Natural killer cell (primary cell): ENCODE measurements at regions not wholly inside any gene's neighbourhood (a gene's known extent, or its start where the extent isn't known, plus 50 kb on each side); places are given as distances from the start of the nearest gene placed in this dataset.
"Not testable (repeated sequence)": the region's sequence is repeated elsewhere in the genome, so short reads cannot be mapped to it uniquely, and the experiment has no call there.

Experiments used
- ATAC-seq, 3 donors: fragments of 150-1000 bp in 2 of 3; fragments of 200-7000 bp in 1 of 3; cut with Tn5 transposase; 1 replicate in 1 of 3; 2 replicates in 2 of 3; pipeline ENCODE4 v1.10.0; 2021; ENCODE audit warnings: mild to moderate bottlenecking in 2 of 3, moderate library complexity in 2 of 3
- DNase-seq, 2 donors: peaks; one replicate each; pipeline versions ENCODE4 v3.0.0 to v3.0.0-alpha.2; 2013 to 2021; ENCODE audit warnings: mixed read lengths in 1 of 2
- H3K27ac ChIP-seq: one replicate; pipeline ENCODE4 v1.5.1; 2013; ENCODE audit warnings: mild to moderate bottlenecking, low read length
- H3K27me3 ChIP-seq: one replicate; pipeline ENCODE4 v1.6.1; 2013; ENCODE audit warnings: low read length; ENCODE audit not compliant: control insufficient read depth, insufficient read depth
- H3K36me3 ChIP-seq: one replicate; pipeline ENCODE4 v1.6.1; 2013; ENCODE audit warnings: low read length; ENCODE audit not compliant: control insufficient read depth, insufficient read depth
- H3K4me1 ChIP-seq: one replicate; pipeline ENCODE4 v1.6.1; 2013; ENCODE audit warnings: low read length; ENCODE audit not compliant: control insufficient read depth, insufficient read depth
- H3K4me3 ChIP-seq: one replicate; pipeline ENCODE4 v1.5.1; 2013; ENCODE audit warnings: low read length
- H3K9me3 ChIP-seq: one replicate; pipeline ENCODE4 v1.6.1; 2013; ENCODE audit warnings: low read length; ENCODE audit not compliant: control insufficient read depth, insufficient read depth
- H3K27ac Mint-ChIP-seq, 2 donors: one replicate each; pipeline ENCODE4 v1.8.0; 2022; ENCODE audit warnings: mild to moderate bottlenecking in 2 of 2, mixed read lengths in 2 of 2, moderate library complexity in 1 of 2
- H3K27me3 Mint-ChIP-seq, 2 donors: one replicate each; pipeline ENCODE4 v1.8.0; 2022; ENCODE audit warnings: low read depth in 2 of 2, mixed read lengths in 2 of 2
- H3K36me3 Mint-ChIP-seq: one replicate; pipeline ENCODE4 v1.8.0; 2022; ENCODE audit warnings: mixed read lengths
- H3K4me1 Mint-ChIP-seq, 2 donors: one replicate each; pipeline ENCODE4 v1.8.0; 2022; ENCODE audit warnings: mixed read lengths in 2 of 2
- H3K4me3 Mint-ChIP-seq: one replicate; pipeline ENCODE4 v1.8.0; 2022; ENCODE audit warnings: mild to moderate bottlenecking, moderate library complexity, mixed read lengths
- H3K9me3 Mint-ChIP-seq, 2 donors: one replicate each; pipeline ENCODE4 v1.8.0; 2022; ENCODE audit warnings: mixed read lengths in 2 of 2
- CTCF ChIP-seq: fragments of 200-600 bp; IDR thresholded peaks from one replicate; pipeline ENCODE4 v1.8.0; 2022; ENCODE audit warnings: antibody characterized with exemption
- WGBS: methylation state at CpG from one replicate; pipeline ENCODE4 v1.1.7; 2013; ENCODE audit warnings: missing lambda C conversion rate; ENCODE audit not compliant: insufficient coverage; 5-methylcytosine and 5-hydroxymethylcytosine counted together
- intact Hi-C: fragments of 100-400 bp; cut with micrococcal nuclease; formaldehyde crosslinking; loops from one replicate; pipeline ENCODE4 v1.14.2; 2022

DNA sequence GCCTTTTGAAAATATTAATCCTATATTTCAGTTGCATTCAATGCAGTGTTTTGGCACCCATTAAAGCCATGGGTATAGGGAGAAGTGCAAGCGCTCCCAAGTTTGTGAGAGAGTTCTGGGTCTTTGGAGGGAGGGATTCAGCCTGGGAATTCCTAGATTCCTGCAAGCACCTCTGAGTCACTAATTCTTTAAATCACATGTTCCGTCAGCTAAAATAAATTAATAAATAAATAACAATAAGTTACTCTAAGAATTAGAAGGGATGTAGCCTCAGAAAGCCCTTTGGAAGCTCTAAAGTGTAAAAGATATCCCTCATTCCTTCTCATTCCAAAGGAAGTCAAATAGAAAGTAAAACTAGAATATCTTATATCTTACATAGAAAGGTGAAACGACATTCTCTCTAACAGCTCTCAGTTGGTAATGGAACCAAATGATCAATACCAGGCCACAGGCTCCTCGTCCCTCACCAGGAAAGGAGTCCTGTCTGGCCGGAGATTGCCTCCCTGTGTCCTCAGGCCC, 222.4 kb upstream of the RBBP8 start:
- H3K27ac Mint-ChIP-seq, result no peak overlapping the region
- no peaks in the 10 kb centered on the region for H3K9me3 Mint-ChIP-seq
- Histone ChIP-seq H3K4me3 (no peak overlapping the region), H3K27me3 (no peaks in the 10 kb centered on the region), H3K4me1 (no peaks in the 10 kb centered on the region), H3K9me3 (no peaks in the 10 kb centered on the region), H3K27ac (no peak overlapping the region), H3K36me3 (no peaks in the 10 kb centered on the region)
- H3K4me1 Mint-ChIP-seq, result no peaks in the 10 kb centered on the region
- ATAC-seq (no peak), DNase-seq (no peak)
- TF ChIP-seq CTCF, result no peak
- no peaks in the 10 kb centered on the region for H3K36me3 Mint-ChIP-seq
- H3K4me3 Mint-ChIP-seq, result no peak overlapping the region
- intact Hi-C loops, result no loop called here
- H3K27me3 Mint-ChIP-seq, result peaks cover 4 to 7% of the 10 kb centered on the region in 2 donors
- WGBS, result 75% methylated on average over 4 of the region's 5 CpGs

DNA sequence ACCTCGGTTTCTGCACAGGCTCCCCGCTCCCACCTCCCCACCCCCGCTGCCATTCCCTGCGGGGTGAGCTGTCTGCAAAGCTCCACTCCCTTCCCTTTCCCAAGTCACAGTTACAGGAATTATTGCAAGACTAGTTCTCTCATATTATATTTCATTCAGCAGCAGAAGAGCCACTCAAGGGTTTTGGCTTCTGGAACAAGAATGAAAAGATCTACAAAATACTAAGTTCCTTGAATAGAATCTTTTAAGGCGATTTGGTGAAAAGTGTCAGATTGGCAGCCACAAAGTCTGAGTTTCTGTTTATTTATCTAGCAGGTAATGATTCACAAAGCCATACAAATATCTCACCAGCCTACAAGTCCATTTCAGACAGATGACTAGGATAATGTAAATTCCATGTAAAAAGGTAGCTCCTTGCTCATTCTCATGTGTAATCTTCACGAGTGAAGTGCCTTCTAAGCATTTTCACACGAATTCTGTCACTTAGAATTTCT, 221.9 kb upstream of the RBBP8 start:
- Histone ChIP-seq H3K27me3 (no peaks in the 10 kb centered on the region), H3K4me3 (no peak overlapping the region), H3K9me3 (no peaks in the 10 kb centered on the region), H3K36me3 (no peaks in the 10 kb centered on the region), H3K4me1 (no peaks in the 10 kb centered on the region), H3K27ac (no peak overlapping the region)
- Mint-ChIP-seq H3K4me3 (no peak overlapping the region), H3K9me3 (no peaks in the 10 kb centered on the region), H3K4me1 (no peaks in the 10 kb centered on the region), H3K36me3 (no peaks in the 10 kb centered on the region), H3K27ac (no peak overlapping the region), H3K27me3 (peaks cover 4 to 7% of the 10 kb centered on the region in 2 donors)
- DNase-seq, result no peak
- WGBS, result 77% methylated on average over 7 of the region's 7 CpGs
- intact Hi-C loops, result no loop called here
- no peak for ATAC-seq
- no peak for TF ChIP-seq CTCF

DNA sequence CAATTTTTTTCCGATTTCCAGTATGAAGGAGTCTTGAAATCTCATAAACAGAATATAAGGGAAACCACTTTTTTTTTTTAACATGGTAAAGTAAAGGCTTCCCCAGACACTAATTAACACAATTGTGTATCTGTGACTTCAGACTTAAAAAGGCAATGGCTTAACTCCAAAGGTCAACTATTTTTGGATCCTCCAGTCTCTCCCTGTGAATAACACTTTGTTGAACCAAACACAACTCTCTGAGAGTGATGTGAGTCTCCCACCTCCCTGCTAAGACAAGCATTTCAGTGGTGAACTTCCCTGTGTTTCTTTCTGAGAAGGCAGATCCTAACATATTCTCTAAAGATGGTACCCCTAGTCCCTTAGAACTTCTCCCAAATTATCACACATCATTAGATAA, 219.6 kb upstream of the RBBP8 start:
- Histone ChIP-seq H3K4me3 (no peak overlapping the region), H3K4me1 (no peaks in the 10 kb centered on the region), H3K9me3 (no peaks in the 10 kb centered on the region), H3K27me3 (no peaks in the 10 kb centered on the region), H3K27ac (no peak overlapping the region), H3K36me3 (no peaks in the 10 kb centered on the region)
- Mint-ChIP-seq H3K4me1 (no peaks in the 10 kb centered on the region), H3K9me3 (no peaks in the 10 kb centered on the region), H3K27me3 (peaks cover 7 to 10% of the 10 kb centered on the region in 2 donors), H3K27ac (no peak overlapping the region), H3K36me3 (no peaks in the 10 kb centered on the region), H3K4me3 (no peak overlapping the region)
- DNase-seq (no peak), ATAC-seq (no peak)
- intact Hi-C loops, result no loop called here
- no peak for TF ChIP-seq CTCF
- WGBS, result no CpG with 5 or more reads among the region's 1 CpG

GRCh38 chr18:22717536-22717935, 215.6 kb upstream of the RBBP8 start:
- H3K36me3 ChIP-seq, H3K27me3 Mint-ChIP-seq, DNase-seq, H3K36me3 Mint-ChIP-seq, H3K4me3 ChIP-seq, H3K27me3 ChIP-seq, H3K4me1 Mint-ChIP-seq, ATAC-seq, H3K9me3 ChIP-seq, H3K9me3 Mint-ChIP-seq, intact Hi-C loops, H3K4me3 Mint-ChIP-seq, H3K4me1 ChIP-seq, H3K27ac Mint-ChIP-seq, H3K27ac ChIP-seq: not testable (repeated sequence)
- 94% methylated on average over 7 of the region's 7 CpGs for WGBS
